NCI-H1048 (cell line): ENCODE measurements at regions not wholly inside any gene's neighbourhood (a gene's known extent, or its start where the extent isn't known, plus 50 kb on each side); places are given as distances from the start of the nearest gene placed in this dataset.
"Not testable (repeated sequence)": the region's sequence is repeated elsewhere in the genome, so short reads cannot be mapped to it uniquely, and the experiment has no call there.

Experiments
- DNase-seq: peaks from one replicate; lab custom pipeline; 2025; lab: John Stamatoyannopoulos, UW

- no peak for DNase-seq
Measured at GRCh38 chr5:100479079-100479688, 56.0 kb upstream of the FAM174A start.

DNA sequence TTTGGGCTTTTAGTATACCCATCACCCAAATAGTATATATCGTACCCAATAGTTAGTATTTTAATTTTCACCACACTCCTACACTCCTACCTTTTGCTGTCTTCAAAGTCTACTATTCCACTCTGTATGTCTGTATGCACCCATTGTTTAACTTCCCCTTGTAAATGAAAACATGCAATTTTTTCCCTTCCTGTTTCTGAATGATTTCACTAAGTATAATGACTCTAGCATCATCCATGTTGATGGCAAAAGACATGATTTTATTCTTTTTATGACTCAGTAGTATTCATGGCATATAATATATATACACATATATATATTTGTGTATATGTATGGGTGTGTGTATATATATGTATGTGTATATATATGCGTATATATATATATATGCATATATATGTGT lies 63.1 kb upstream of the FAM174A start:
- DNase-seq: no peak

DNA sequence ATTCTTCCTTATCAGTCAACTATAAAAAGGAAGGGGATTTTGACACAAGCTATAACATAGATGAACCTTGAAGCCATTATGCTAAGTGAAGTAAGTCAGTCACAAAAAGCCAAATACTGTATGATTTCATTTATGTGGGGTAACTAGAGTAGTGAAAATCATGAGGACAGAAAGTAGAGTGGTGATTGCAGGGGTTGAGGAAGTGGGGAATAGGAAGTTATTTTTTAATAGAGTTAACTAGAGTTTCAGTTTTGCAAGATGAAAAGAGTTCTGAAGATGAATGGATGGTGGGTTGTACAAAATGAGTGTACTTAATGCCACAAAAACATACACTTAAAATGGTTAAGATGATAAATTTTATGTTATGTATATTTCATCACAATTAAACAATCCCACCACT lies 65.4 kb upstream of the FAM174A start:
- DNase-seq: no peak

DNA sequence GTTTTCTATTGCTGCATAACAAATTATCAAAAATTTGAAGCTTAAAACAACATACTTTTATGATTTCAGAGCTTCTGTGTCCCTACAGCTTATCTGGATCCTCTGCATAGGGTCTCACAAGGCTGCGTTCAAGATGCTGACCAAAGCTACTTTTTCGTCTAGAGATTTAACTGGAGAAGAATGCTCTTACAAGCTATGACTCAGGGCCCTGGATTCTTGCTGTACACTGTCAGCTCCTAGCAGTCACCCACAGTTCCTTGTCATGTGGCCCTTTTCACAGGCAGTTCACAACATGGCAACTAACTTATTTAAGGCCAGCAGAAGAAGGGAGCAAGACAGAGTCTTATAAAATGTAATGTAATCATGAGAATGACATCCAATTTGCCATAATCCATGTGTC lies 70.8 kb upstream of the FAM174A start:
- no peak for DNase-seq

- no peak for DNase-seq
Measured at GRCh38 chr5:100456615-100457014, 78.6 kb upstream of the FAM174A start.

DNA sequence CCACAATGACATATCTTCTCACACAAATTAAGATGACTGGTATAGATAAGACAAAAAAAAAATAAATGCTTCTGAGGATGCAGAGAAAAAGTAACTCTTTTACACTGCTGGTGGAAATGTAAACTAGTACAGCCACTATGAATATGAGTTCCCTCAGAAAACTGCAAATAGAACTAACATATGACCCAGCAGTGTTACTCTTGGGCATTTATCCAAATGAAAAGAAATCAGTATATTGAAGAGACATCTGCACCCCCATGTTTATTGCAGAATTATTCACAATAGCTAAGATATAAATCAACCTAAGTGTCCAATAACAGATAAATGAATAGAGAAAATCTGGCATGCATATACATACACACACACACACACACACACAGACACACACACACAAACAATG lies 83.0 kb upstream of the FAM174A start:
- no peak for DNase-seq

DNA sequence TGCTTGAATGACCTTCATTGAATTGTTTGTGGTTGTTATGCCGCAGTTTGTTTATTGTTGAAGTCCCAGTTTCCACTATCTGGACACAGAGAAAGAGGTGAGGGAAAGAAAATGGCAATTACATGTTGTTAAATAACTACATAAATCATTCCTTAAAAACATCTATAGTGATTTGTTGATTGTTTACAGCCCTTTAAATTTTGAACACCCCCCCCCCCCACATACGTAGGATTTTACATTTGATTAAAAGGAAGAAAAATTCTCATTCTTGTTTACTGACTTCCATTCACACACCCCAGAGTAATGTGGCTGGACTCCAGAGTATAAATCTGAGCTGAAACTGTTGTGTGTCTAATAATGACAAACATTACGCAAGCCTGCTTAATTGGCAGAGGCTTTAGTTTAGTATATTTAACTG lies 87.1 kb upstream of the FAM174A start:
- DNase-seq: no peak

GRCh38 chr5:100446879-100447430 lies 88.2 kb upstream of the FAM174A start:
- no peak for DNase-seq

GRCh38 chr5:100444961-100445360 lies 90.2 kb upstream of the FAM174A start:
- no peak for DNase-seq

DNA sequence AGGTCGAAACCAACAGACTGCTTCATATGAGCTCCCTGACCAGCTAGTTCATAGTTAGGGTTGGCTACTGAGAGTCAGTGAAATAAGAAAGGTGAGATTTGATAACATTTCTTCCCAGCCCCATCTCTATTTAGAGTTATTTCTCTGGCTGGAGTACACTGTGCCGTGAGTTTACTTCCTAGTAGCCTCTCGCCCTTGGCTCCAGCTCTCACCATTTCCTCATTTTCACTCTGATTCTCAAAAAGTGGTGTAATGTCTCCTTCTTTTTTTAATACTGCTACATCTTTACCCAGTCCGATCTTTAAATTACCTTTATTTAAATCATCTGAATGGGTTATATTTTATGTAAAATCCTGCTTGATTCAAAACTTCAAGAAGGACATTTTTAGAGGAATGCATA lies 100.4 kb upstream of the FAM174A start:
- DNase-seq: no peak

GRCh38 chr5:100432741-100433140 lies 102.4 kb upstream of the FAM174A start:
- no peak for DNase-seq

- DNase-seq: no peak
Measured at GRCh38 chr5:100430268-100431195, 104.6 kb upstream of the FAM174A start.

DNA sequence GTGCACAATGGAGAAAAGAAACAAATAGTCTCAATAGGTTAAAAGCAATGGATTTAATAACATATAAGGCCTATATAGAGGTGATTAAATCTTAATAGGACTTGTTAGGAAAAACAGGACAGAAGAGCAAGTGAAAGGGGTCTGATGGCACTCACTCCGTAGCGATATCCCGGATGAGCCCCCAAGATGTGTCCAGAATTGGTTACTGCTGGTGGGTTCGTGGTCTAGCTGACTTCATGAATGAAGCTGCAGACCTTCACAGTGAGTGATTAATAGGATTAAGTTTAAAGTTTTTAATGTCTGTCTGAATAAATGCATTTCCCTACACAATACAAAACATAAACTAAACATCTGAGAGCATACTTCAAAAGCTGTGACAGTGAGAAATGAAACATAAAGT lies 110.4 kb upstream of the FAM174A start:
- no peak for DNase-seq

GRCh38 chr5:100424017-100424416 lies 111.2 kb upstream of the FAM174A start:
- no peak for DNase-seq

DNA sequence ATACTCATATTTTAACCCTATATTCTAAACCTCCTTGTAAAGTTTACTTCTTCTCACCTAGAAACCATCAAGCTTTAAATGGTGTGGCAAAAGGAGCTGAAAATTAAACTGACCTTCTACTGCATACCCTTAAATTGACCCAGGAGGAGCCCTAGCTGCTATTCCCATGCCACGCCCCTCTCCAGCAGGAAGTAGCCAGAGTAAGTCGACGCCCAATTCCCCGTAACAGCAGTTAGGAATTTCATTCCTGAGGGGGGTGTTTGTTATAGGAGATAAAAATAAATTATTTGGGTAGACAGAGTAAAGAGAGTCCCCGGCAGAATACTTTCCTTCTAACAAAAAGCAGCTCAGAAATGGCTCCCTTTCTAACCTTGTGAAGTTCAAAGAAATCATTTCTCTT lies 111.8 kb upstream of the FAM174A start:
- no peak for DNase-seq

DNA sequence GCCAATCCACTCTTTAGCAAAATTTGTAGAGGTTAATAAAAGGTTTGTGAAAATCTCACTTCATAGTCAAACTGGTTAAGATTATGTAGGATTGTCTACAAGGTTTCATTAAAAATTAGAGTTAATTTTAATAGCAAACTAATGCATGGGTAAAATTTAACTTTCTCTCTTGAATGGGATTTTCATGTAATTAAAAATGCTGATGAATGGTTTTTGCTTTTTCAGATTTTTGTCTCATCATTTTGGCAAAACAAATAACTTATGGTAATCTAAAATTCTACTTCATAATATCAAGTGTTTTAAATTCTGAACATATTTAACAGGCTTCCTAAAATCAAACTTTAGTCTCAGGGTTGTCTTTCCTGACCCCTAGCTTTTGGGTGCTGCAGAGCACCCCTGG lies 113.8 kb upstream of the FAM174A start:
- no peak for DNase-seq

- DNase-seq: no peak
Measured at GRCh38 chr5:100418231-100418630, 116.9 kb upstream of the FAM174A start.

DNA sequence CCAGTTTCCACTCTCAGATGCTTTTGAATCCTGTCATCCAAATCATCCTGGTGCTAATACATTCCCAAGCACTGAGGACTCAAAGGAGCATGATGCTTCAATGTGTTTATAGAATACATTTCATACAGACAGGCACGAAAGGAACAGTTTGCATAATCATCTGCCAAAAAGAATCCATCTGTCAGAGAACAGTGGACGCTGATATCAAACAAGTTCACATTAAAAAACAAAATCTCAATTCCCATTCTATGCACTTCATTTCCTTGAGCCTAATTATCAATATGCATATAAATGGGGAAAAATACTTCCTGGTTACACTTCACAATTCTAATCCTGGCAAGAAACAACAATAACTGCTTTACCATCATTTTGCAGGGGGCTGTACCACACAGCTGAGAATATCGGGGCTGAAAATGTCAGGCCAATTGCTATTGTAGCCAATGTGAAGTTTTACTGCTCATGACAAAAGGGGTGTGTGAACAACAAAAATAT lies 125.5 kb upstream of the FAM174A start:
- no peak for DNase-seq

GRCh38 chr5:100407053-100407452 lies 128.1 kb upstream of the FAM174A start:
- no peak for DNase-seq

DNA sequence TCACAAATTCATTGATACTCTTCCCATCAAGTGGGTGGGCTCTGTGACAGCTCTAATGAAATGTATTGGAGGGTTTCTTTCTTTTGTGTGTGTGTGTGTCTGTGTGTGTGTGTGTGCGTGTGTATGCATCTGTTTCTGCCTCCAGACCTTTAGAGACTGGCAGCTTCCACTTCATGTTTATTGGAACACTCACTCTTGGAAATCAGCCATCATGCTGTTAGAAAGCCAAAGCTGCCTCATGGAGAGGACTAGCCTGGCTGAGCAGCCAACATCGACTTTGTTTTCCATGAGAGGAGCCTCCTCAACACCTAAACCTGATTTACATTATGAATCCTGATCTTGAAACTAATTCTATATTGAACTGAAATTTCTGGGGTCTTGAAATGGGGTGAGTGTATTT lies 128.5 kb upstream of the FAM174A start:
- no peak for DNase-seq

DNA sequence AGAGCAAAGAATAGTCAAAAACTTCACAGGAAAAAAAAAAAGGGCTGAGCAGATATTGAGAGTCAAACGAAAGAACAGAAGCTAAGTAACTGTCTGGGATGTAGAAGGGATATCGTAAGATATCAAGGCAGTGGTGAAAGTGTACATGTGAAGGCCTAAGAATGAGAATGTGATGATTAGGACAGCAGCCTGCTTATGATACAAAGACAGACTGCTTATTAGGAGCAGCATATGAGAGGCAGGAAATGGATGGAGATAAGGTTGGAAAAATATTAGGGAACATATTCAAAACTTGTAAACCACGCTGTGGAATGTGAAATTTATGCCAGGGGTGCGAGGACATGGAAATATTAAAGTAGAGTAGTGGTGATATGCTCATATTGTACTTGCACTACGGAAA lies 133.1 kb upstream of the FAM174A start:
- DNase-seq: no peak

GRCh38 chr5:100401149-100401548 lies 134.0 kb upstream of the FAM174A start:
- no peak for DNase-seq

GRCh38 chr5:100398815-100399214 lies 136.4 kb upstream of the FAM174A start:
- not testable (repeated sequence) for DNase-seq
